HEK293T (cell line): ENCODE measurements at regions not wholly inside any gene's neighbourhood (a gene's known extent, or its start where the extent isn't known, plus 50 kb on each side); places are given as distances from the start of the nearest gene placed in this dataset.

Experiments used
- ARNT ChIP-seq: fragments of 450-650 bp; IDR thresholded peaks from 2 replicates; pipeline ENCODE4 v1.6.1; 2017; ENCODE audit warnings: mild to moderate bottlenecking
- BHLHE40 ChIP-seq: fragments of 450-650 bp; IDR thresholded peaks from 2 replicates; pipeline ENCODE4 v1.6.1; 2016; ENCODE audit warnings: mild to moderate bottlenecking, moderate library complexity, borderline replicate concordance
- FOXK2 ChIP-seq: fragments of 450-650 bp; IDR thresholded peaks from 2 replicates; pipeline ENCODE4 v1.6.1; 2016; ENCODE audit warnings: mild to moderate bottlenecking
- LEF1 ChIP-seq: fragments of 450-650 bp; IDR thresholded peaks from 2 replicates; pipeline ENCODE4 v1.6.1; 2017; ENCODE audit warnings: mild to moderate bottlenecking, borderline replicate concordance
- NFRKB ChIP-seq: fragments of 450-650 bp; IDR thresholded peaks from 2 replicates; pipeline ENCODE4 v1.6.1; 2016; ENCODE audit warnings: mild to moderate bottlenecking, moderate library complexity
- ZNF384 ChIP-seq: fragments of 450-650 bp; IDR thresholded peaks from 2 replicates; pipeline ENCODE4 v1.6.1; 2016

DNA sequence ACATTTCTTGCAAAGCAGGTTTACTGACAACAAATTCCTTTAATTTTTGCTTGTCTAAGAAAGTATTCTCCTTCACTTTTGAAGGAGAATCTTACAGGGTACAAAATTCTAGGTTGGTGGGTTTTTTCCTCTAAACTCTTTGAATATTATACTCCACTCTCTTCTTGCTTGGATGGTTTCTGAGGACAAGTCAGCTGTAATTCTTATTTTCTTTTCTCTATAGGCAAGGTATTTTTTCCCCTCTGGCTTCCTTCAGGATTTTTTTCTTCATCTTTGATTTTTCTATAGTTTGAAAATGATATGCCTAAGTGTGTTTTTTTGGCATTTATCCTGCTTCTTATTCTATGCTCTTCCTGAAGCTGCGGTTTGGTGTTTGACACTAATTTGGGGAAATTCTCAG lies 112.5 kb upstream of the HIVEP1 start:
- no peak for TF ChIP-seq NFRKB
- no peak for TF ChIP-seq ARNT
- no peak for TF ChIP-seq BHLHE40
- no peak for TF ChIP-seq ZNF384
- TF ChIP-seq LEF1, result no peak
- no peak for TF ChIP-seq FOXK2
